ENCODE measurements at regions not wholly inside any gene's neighbourhood (a gene's known extent, or its start where the extent isn't known, plus 50 kb on each side); places are given as distances from the start of the nearest gene placed in this dataset.
A peak's percentile ranks its signal among the peaks of the same experiment; 100 is the strongest.

- H3K4ac ChIP-seq (ENCODE audit: low read length), result no peak overlapping the region
- H3K9ac ChIP-seq (ENCODE audit: low read depth, low read length, poor library complexity), result no peak overlapping the region
- H3K4me3 ChIP-seq (ENCODE audit: low read length in 2 of 2), result no peak overlapping the region
- H3K18ac ChIP-seq (ENCODE audit: low read length), result peak overlapping the region; percentile 44
- H3K27me3 ChIP-seq (ENCODE audit: control insufficient read depth in 3 of 3, insufficient read depth in 3 of 3, low read depth in 1 of 3, low read length in 3 of 3), result no peaks in the 10 kb centered on the region
- peaks cover 10 to 14% of the 10 kb centered on the region in 2 donors for H3K4me1 ChIP-seq (ENCODE audit: control insufficient read depth in 2 of 2, insufficient read depth in 1 of 2, low read depth in 1 of 2, low read length in 2 of 2)
- H2BK5ac ChIP-seq (ENCODE audit: low read length), result no peak overlapping the region
- no peaks in the 10 kb centered on the region for H3K9me3 ChIP-seq (replicated peaks in 1 of 2; ENCODE audit: control insufficient read depth in 2 of 2, insufficient read depth in 1 of 2, low read depth in 1 of 2, low read length in 2 of 2)
- no peak overlapping the region for H4K91ac ChIP-seq (ENCODE audit: low read depth, low read length, poor library complexity)
- no peak overlapping the region for H3K23ac ChIP-seq (ENCODE audit: low read depth, low read length, poor library complexity)
- no peak overlapping the region for H2BK120ac ChIP-seq (ENCODE audit: low read depth, low read length)
- no peak overlapping the region for H2BK12ac ChIP-seq (ENCODE audit: low read length)
- H4K8ac ChIP-seq (ENCODE audit: low read depth, low read length), result no peak overlapping the region
- no peaks in the 10 kb centered on the region for H3K79me1 ChIP-seq (ENCODE audit: low read depth, low read length)
- no CpG with 5 or more reads among the region's 14 CpGs for WGBS, 2 donors (ENCODE audit: extremely low coverage in 2 of 2, insufficient read length in 2 of 2, insufficient replicate concordance in 1 of 2)
- no peak overlapping the region for H3K27ac ChIP-seq (replicated peaks; ENCODE audit: low read length)
- peak overlapping the region; percentile 26 for H3K14ac ChIP-seq (ENCODE audit: low read length)
- H3K36me3 ChIP-seq (replicated peaks in 1 of 2; ENCODE audit: control insufficient read depth in 2 of 2, insufficient read depth in 2 of 2, low read length in 2 of 2), result no peaks in the 10 kb centered on the region
- no peak overlapping the region for H2BK15ac ChIP-seq (ENCODE audit: low read length)
- no peak overlapping the region for H3K4me2 ChIP-seq (ENCODE audit: insufficient read depth, low read length, poor library complexity, severe bottlenecking)
- peak overlapping the region; percentile 26 for H2AFZ ChIP-seq (ENCODE audit: low read length)
- no peak overlapping the region for H2AK5ac ChIP-seq (ENCODE audit: low read depth, low read length)
- DNase-seq (ENCODE audit: low spot score), result no peak
These were observed 555.3 kb downstream of the MIAT start for GRCh38 chr22:27212617-27213177.

GRCh38 chr22:27213294-27213693, 555.9 kb downstream of the MIAT start:
- Histone ChIP-seq H4K91ac (ENCODE audit: low read depth, low read length, poor library complexity) (no peak overlapping the region), H4K8ac (ENCODE audit: low read depth, low read length) (no peak overlapping the region), H3K23ac (ENCODE audit: low read depth, low read length, poor library complexity) (no peak overlapping the region), H2BK120ac (ENCODE audit: low read depth, low read length) (no peak overlapping the region), H3K27me3 (ENCODE audit: control insufficient read depth in 3 of 3, insufficient read depth in 3 of 3, low read depth in 1 of 3, low read length in 3 of 3) (no peaks in the 10 kb centered on the region), H2AFZ (ENCODE audit: low read length) (no peak overlapping the region), H3K4me3 (ENCODE audit: low read length in 2 of 2) (no peak overlapping the region), H3K4me1 (ENCODE audit: control insufficient read depth in 2 of 2, insufficient read depth in 1 of 2, low read depth in 1 of 2, low read length in 2 of 2) (peaks cover 8 to 14% of the 10 kb centered on the region in 2 donors), H3K4me2 (ENCODE audit: insufficient read depth, low read length, poor library complexity, severe bottlenecking) (no peak overlapping the region), H2BK12ac (ENCODE audit: low read length) (no peak overlapping the region), H2AK5ac (ENCODE audit: low read depth, low read length) (peak overlapping the region; percentile 1), H2BK5ac (ENCODE audit: low read length) (no peak overlapping the region), H3K36me3 (replicated peaks in 1 of 2; ENCODE audit: control insufficient read depth in 2 of 2, insufficient read depth in 2 of 2, low read length in 2 of 2) (no peaks in the 10 kb centered on the region), H3K27ac (replicated peaks; ENCODE audit: low read length) (no peak overlapping the region), H2BK15ac (ENCODE audit: low read length) (no peak overlapping the region), H3K14ac (ENCODE audit: low read length) (no peak overlapping the region), H3K18ac (ENCODE audit: low read length) (no peak overlapping the region), H3K9me3 (replicated peaks in 1 of 2; ENCODE audit: control insufficient read depth in 2 of 2, insufficient read depth in 1 of 2, low read depth in 1 of 2, low read length in 2 of 2) (no peaks in the 10 kb centered on the region), H3K4ac (ENCODE audit: low read length) (no peak overlapping the region), H3K9ac (ENCODE audit: low read depth, low read length, poor library complexity) (no peak overlapping the region), H3K79me1 (ENCODE audit: low read depth, low read length) (no peaks in the 10 kb centered on the region)
- no peak for DNase-seq (ENCODE audit: low spot score)
- no CpG with 5 or more reads among the region's 4 CpGs for WGBS, 2 donors (ENCODE audit: extremely low coverage in 2 of 2, insufficient read length in 2 of 2, insufficient replicate concordance in 1 of 2)

DNA sequence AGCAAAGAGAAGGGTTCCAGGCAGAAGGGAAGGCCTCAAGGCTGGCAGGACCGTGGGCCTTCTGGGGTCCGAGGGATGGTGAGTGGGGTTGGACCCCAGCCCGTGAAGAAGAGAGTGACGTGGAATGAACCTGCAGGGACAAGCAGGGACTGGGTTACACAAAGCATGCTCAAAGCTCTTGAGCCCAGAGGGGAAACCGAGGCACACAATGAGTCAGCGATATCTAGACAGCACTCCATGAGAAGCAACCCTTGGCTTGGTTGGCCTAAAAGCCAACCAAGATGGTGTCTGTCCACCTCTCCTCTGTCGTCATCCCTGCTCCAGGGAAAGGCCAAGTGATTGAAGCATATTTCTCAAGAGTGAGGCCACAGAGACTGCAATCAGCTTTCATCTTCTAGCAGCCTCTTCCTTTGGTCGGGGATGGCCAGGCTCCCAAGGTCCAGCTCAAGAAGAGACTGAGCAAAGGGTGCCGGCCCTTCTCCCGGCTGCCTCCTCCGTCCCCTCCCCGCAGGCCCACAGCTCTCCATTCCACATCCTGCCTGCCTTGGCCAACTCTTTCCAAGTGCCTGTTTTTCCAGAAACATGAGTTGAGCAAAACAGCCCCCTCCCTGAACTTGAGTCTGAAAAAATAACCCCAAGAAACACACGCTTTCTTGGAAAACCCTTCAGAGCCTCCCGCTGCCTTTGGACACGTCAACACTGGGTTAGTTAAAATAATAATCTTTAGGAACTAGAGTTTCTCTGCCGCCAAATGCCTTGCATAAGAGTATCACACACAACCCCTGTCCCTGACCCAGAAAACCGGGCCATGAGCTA, 556.6 kb downstream of the MIAT start:
- no peak overlapping the region for H2BK5ac ChIP-seq (ENCODE audit: low read length)
- no CpG with 5 or more reads among the region's 17 CpGs for WGBS, 2 donors (ENCODE audit: extremely low coverage in 2 of 2, insufficient read length in 2 of 2, insufficient replicate concordance in 1 of 2)
- no peak overlapping the region for H3K9ac ChIP-seq (ENCODE audit: low read depth, low read length, poor library complexity)
- no peak overlapping the region for H3K14ac ChIP-seq (ENCODE audit: low read length)
- no peaks in the 10 kb centered on the region for H3K9me3 ChIP-seq (replicated peaks in 1 of 2; ENCODE audit: control insufficient read depth in 2 of 2, insufficient read depth in 1 of 2, low read depth in 1 of 2, low read length in 2 of 2)
- no peak overlapping the region for H4K91ac ChIP-seq (ENCODE audit: low read depth, low read length, poor library complexity)
- peaks cover 8 to 14% of the 10 kb centered on the region in 2 donors for H3K4me1 ChIP-seq (ENCODE audit: control insufficient read depth in 2 of 2, insufficient read depth in 1 of 2, low read depth in 1 of 2, low read length in 2 of 2)
- peak overlapping the region; percentile 1 for H2AK5ac ChIP-seq (ENCODE audit: low read depth, low read length)
- no peak overlapping the region for H3K4ac ChIP-seq (ENCODE audit: low read length)
- no peak overlapping the region for H3K4me2 ChIP-seq (ENCODE audit: insufficient read depth, low read length, poor library complexity, severe bottlenecking)
- H3K79me1 ChIP-seq (ENCODE audit: low read depth, low read length), result no peaks in the 10 kb centered on the region
- H2BK15ac ChIP-seq (ENCODE audit: low read length), result peak overlapping the region; percentile 12
- H3K36me3 ChIP-seq (replicated peaks in 1 of 2; ENCODE audit: control insufficient read depth in 2 of 2, insufficient read depth in 2 of 2, low read length in 2 of 2), result no peaks in the 10 kb centered on the region
- DNase-seq (ENCODE audit: low spot score), result no peak
- peak overlapping the region; percentile 54 for H3K18ac ChIP-seq (ENCODE audit: low read length)
- no peak overlapping the region for H2AFZ ChIP-seq (ENCODE audit: low read length)
- H2BK120ac ChIP-seq (ENCODE audit: low read depth, low read length), result no peak overlapping the region
- no peak overlapping the region for H2BK12ac ChIP-seq (ENCODE audit: low read length)
- no peak overlapping the region for H3K4me3 ChIP-seq (ENCODE audit: low read length in 2 of 2)
- no peaks in the 10 kb centered on the region for H3K27me3 ChIP-seq (ENCODE audit: control insufficient read depth in 3 of 3, insufficient read depth in 3 of 3, low read depth in 1 of 3, low read length in 3 of 3)
- H3K23ac ChIP-seq (ENCODE audit: low read depth, low read length, poor library complexity), result no peak overlapping the region
- no peak overlapping the region for H4K8ac ChIP-seq (ENCODE audit: low read depth, low read length)
- H3K27ac ChIP-seq (replicated peaks; ENCODE audit: low read length), result no peak overlapping the region

GRCh38 chr22:27214691-27215090, 557.3 kb downstream of the MIAT start:
- no CpG with 5 or more reads among the region's 6 CpGs for WGBS, 2 donors (ENCODE audit: extremely low coverage in 2 of 2, insufficient read length in 2 of 2, insufficient replicate concordance in 1 of 2)

More at GRCh38 chr22:27214691-27215090, 557.3 kb downstream of the MIAT start:
- no peak for DNase-seq (ENCODE audit: low spot score)
- no peak overlapping the region for H3K4me2 ChIP-seq (ENCODE audit: insufficient read depth, low read length, poor library complexity, severe bottlenecking)
- H3K27ac ChIP-seq (replicated peaks; ENCODE audit: low read length), result no peak overlapping the region
- no peak overlapping the region for H4K8ac ChIP-seq (ENCODE audit: low read depth, low read length)
- no peaks in the 10 kb centered on the region for H3K36me3 ChIP-seq (replicated peaks in 1 of 2; ENCODE audit: control insufficient read depth in 2 of 2, insufficient read depth in 2 of 2, low read length in 2 of 2)
- no peak overlapping the region for H2BK5ac ChIP-seq (ENCODE audit: low read length)
- no peak overlapping the region for H2BK120ac ChIP-seq (ENCODE audit: low read depth, low read length)
- H3K18ac ChIP-seq (ENCODE audit: low read length), result no peak overlapping the region
- H3K23ac ChIP-seq (ENCODE audit: low read depth, low read length, poor library complexity), result no peak overlapping the region
- H3K14ac ChIP-seq (ENCODE audit: low read length), result no peak overlapping the region
- no peak overlapping the region for H2BK15ac ChIP-seq (ENCODE audit: low read length)
- no peak overlapping the region for H3K4ac ChIP-seq (ENCODE audit: low read length)
- H3K9me3 ChIP-seq (replicated peaks in 1 of 2; ENCODE audit: control insufficient read depth in 2 of 2, insufficient read depth in 1 of 2, low read depth in 1 of 2, low read length in 2 of 2), result no peaks in the 10 kb centered on the region
- no peak overlapping the region for H4K91ac ChIP-seq (ENCODE audit: low read depth, low read length, poor library complexity)
- H2AK5ac ChIP-seq (ENCODE audit: low read depth, low read length), result peak overlapping the region; percentile 8
- no peak overlapping the region for H3K4me3 ChIP-seq (ENCODE audit: low read length in 2 of 2)
- no peak overlapping the region for H3K9ac ChIP-seq (ENCODE audit: low read depth, low read length, poor library complexity)
- H2AFZ ChIP-seq (ENCODE audit: low read length), result no peak overlapping the region
- no peaks in the 10 kb centered on the region for H3K79me1 ChIP-seq (ENCODE audit: low read depth, low read length)
- H2BK12ac ChIP-seq (ENCODE audit: low read length), result no peak overlapping the region
- no peaks in the 10 kb centered on the region for H3K27me3 ChIP-seq (ENCODE audit: control insufficient read depth in 3 of 3, insufficient read depth in 3 of 3, low read depth in 1 of 3, low read length in 3 of 3)
- H3K4me1 ChIP-seq (ENCODE audit: control insufficient read depth in 2 of 2, insufficient read depth in 1 of 2, low read depth in 1 of 2, low read length in 2 of 2), result peaks cover 8 to 14% of the 10 kb centered on the region in 2 donors

Data from neuronal stem cell (in vitro differentiated cells).